ENCODE measurements at regions not wholly inside any gene's neighbourhood (a gene's known extent, or its start where the extent isn't known, plus 50 kb on each side); places are given as distances from the start of the nearest gene placed in this dataset.

- no peak for TF ChIP-seq CTCF (IDR thresholded peaks at IDR 0.05)
- Mint-ChIP-seq H3K9me3 (ENCODE audit: unreplicated experiment) (no peaks in the 10 kb centered on the region), H3K27me3 (ENCODE audit: unreplicated experiment) (peaks cover 4% of the 10 kb centered on the region), H3K4me3 (ENCODE audit: unreplicated experiment) (no peak overlapping the region), H3K27ac (ENCODE audit: unreplicated experiment) (no peak overlapping the region), H3K36me3 (ENCODE audit: unreplicated experiment) (no peaks in the 10 kb centered on the region), H3K4me1 (ENCODE audit: unreplicated experiment) (no peaks in the 10 kb centered on the region)
- no peak for DNase-seq (ENCODE audit: extremely low spot score, unreplicated experiment)
These were observed 596.2 kb upstream of the TMEM132C start for GRCh38 chr12:127670796-127671195.

GRCh38 chr12:127675936-127676335, 591.0 kb upstream of the TMEM132C start:
- no peak for DNase-seq (ENCODE audit: extremely low spot score, unreplicated experiment)
- Mint-ChIP-seq H3K9me3 (ENCODE audit: unreplicated experiment) (no peaks in the 10 kb centered on the region), H3K4me1 (ENCODE audit: unreplicated experiment) (peaks cover 7% of the 10 kb centered on the region), H3K4me3 (ENCODE audit: unreplicated experiment) (no peak overlapping the region), H3K27ac (ENCODE audit: unreplicated experiment) (no peak overlapping the region), H3K27me3 (ENCODE audit: unreplicated experiment) (no peaks in the 10 kb centered on the region), H3K36me3 (ENCODE audit: unreplicated experiment) (no peaks in the 10 kb centered on the region)
- TF ChIP-seq CTCF (IDR thresholded peaks at IDR 0.05): no peak

GRCh38 chr12:127677537-127678131, 589.3 kb upstream of the TMEM132C start:
- peak; percentile 88 for TF ChIP-seq CTCF (IDR thresholded peaks at IDR 0.05)
- Mint-ChIP-seq H3K4me1 (ENCODE audit: unreplicated experiment) (peaks cover 12% of the 10 kb centered on the region), H3K36me3 (ENCODE audit: unreplicated experiment) (no peaks in the 10 kb centered on the region), H3K9me3 (ENCODE audit: unreplicated experiment) (no peaks in the 10 kb centered on the region), H3K27me3 (ENCODE audit: unreplicated experiment) (peaks cover 3% of the 10 kb centered on the region), H3K4me3 (ENCODE audit: unreplicated experiment) (no peak overlapping the region), H3K27ac (ENCODE audit: unreplicated experiment) (no peak overlapping the region)
- no peak for DNase-seq (ENCODE audit: extremely low spot score, unreplicated experiment)

GRCh38 chr12:127678945-127679344, 588.0 kb upstream of the TMEM132C start:
- no peak for DNase-seq (ENCODE audit: extremely low spot score, unreplicated experiment)
- Mint-ChIP-seq H3K36me3 (ENCODE audit: unreplicated experiment) (no peaks in the 10 kb centered on the region), H3K9me3 (ENCODE audit: unreplicated experiment) (no peaks in the 10 kb centered on the region), H3K4me3 (ENCODE audit: unreplicated experiment) (no peak overlapping the region), H3K4me1 (ENCODE audit: unreplicated experiment) (peaks cover 12% of the 10 kb centered on the region), H3K27me3 (ENCODE audit: unreplicated experiment) (peaks cover 8% of the 10 kb centered on the region), H3K27ac (ENCODE audit: unreplicated experiment) (no peak overlapping the region)
- no peak for TF ChIP-seq CTCF (IDR thresholded peaks at IDR 0.05)

- Mint-ChIP-seq H3K4me1 (ENCODE audit: unreplicated experiment) (peaks cover 12% of the 10 kb centered on the region), H3K27ac (ENCODE audit: unreplicated experiment) (no peak overlapping the region), H3K27me3 (ENCODE audit: unreplicated experiment) (peaks cover 8% of the 10 kb centered on the region), H3K36me3 (ENCODE audit: unreplicated experiment) (no peaks in the 10 kb centered on the region), H3K9me3 (ENCODE audit: unreplicated experiment) (no peaks in the 10 kb centered on the region), H3K4me3 (ENCODE audit: unreplicated experiment) (no peak overlapping the region)
- TF ChIP-seq CTCF (IDR thresholded peaks at IDR 0.05): no peak
- DNase-seq (ENCODE audit: extremely low spot score, unreplicated experiment): no peak
These were observed 586.5 kb upstream of the TMEM132C start for GRCh38 chr12:127680516-127680915.

Measured in osteocyte (in vitro differentiated cells).